ENCODE measurements at regions not wholly inside any gene's neighbourhood (a gene's known extent, or its start where the extent isn't known, plus 50 kb on each side); places are given as distances from the start of the nearest gene placed in this dataset.

DNA sequence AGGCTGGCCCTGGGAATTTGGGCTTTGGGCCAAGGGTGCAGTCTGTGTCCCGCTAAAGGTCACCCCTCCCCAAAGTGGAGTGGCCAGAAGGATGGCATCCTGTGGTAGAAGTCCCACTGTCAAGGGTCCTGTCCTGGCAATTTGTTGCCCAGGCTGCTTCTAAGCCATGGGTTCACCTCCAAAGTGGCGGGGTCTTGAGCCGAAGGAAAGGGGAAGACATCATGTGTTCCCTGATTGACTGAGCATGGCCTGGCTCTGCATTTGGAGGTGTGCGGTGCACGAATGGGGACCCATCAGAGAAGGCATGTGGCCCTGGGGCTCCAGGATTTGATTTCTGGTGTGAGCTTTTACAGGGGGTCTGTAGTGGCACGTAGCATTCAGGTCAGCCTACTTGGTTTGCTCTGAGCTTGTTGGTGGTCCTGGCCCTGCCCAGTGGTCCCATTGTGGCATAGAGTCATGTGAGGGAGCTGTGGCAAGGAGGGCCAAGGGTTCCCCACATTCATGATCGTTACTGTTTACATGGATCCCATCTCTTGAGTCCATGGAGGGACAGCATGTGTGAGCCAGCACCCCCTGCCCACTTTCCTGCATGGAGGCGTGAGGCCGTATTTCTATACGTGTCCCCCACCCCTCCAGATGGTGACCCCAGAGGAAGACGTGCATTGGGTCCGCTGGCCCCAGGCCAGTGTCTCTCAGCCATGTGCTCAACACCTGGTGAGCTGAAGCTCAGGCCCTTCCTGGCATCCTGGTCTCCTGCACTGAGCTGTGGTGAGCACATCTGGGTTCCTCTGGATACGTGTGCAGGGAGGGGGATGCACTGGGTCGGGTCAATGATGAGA is 225.1 kb downstream of the SNRPN start:
- Histone ChIP-seq H3K9me3 (peaks cover 0 to 4% of the 10 kb centered on the region in 2 donors), H3K4me3 (no peak overlapping the region), H3K27me3 (no peaks in the 10 kb centered on the region), H3K36me3 (no peaks in the 10 kb centered on the region), H3K27ac (no peak overlapping the region), H3K4me1 (ENCODE audit: insufficient read depth) (no peaks in the 10 kb centered on the region)
- 78 to 89% (median 87%) methylated on average over 14 of the region's 14 CpGs for WGBS, 3 donors
- intact Hi-C loops (cut with DNase I), result no loop called here
- peak in 3 of 5 donors; percentile 7 for DNase-seq
- no peak for TF ChIP-seq EP300 (IDR thresholded peaks at IDR 0.05)
- TF ChIP-seq, protein P1, sequence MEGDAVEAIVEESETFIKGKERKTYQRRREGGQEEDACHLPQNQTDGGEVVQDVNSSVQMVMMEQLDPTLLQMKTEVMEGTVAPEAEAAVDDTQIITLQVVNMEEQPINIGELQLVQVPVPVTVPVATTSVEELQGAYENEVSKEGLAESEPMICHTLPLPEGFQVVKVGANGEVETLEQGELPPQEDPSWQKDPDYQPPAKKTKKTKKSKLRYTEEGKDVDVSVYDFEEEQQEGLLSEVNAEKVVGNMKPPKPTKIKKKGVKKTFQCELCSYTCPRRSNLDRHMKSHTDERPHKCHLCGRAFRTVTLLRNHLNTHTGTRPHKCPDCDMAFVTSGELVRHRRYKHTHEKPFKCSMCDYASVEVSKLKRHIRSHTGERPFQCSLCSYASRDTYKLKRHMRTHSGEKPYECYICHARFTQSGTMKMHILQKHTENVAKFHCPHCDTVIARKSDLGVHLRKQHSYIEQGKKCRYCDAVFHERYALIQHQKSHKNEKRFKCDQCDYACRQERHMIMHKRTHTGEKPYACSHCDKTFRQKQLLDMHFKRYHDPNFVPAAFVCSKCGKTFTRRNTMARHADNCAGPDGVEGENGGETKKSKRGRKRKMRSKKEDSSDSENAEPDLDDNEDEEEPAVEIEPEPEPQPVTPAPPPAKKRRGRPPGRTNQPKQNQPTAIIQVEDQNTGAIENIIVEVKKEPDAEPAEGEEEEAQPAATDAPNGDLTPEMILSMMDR (IDR thresholded peaks at IDR 0.05), result no peak
- TF ChIP-seq POLR2A (IDR thresholded peaks at IDR 0.05), result no peak

DNA sequence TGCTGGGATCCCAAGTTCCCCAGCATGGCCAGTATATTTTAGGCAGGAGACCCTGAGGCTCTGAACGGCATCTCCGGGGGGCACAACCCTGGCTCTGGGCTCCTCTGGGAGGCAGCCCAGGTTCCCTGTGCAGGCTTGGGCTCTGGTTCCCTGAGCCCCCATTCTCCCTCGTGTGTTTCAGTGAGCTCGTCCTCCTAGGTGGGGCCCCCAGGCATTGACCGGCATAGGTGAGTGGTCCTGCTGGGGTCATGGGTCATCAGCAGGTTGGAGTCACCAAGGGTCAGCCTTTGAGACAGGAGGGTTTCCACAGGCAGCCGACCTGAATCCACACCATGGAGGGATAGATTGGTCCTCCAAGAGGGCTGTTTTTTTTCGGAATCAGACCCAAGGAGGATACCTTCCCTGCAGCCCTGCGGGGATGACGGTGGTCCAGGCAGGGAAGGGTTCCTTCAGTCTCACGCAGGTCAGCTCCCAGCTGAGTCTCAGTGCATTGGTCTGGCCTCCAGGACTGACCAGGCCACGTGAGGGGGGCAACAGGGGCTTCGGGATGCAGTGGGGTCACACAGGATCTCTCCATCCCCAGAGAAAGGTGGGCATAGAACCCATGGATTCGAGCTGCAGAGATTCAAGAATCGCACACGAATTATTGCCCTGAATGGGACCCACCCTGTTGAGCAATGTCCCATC is 226.0 kb downstream of the SNRPN start:
- no peaks in the 10 kb centered on the region for H3K27me3 ChIP-seq
- H3K4me3 ChIP-seq, result no peak overlapping the region
- no peaks in the 10 kb centered on the region for H3K36me3 ChIP-seq
- intact Hi-C loops (cut with DNase I), result no loop called here
- TF ChIP-seq POLR2A (IDR thresholded peaks at IDR 0.05), result no peak
- H3K27ac ChIP-seq, result no peak overlapping the region
- H3K9me3 ChIP-seq, result peaks cover 0 to 4% of the 10 kb centered on the region in 2 donors
- H3K4me1 ChIP-seq (ENCODE audit: insufficient read depth), result no peaks in the 10 kb centered on the region
- 70 to 76% (median 74%) methylated on average over 15 of the region's 15 CpGs for WGBS, 3 donors
- DNase-seq, result peak in 4 of 5 donors; percentile 3 to 7 (median 6)

DNA sequence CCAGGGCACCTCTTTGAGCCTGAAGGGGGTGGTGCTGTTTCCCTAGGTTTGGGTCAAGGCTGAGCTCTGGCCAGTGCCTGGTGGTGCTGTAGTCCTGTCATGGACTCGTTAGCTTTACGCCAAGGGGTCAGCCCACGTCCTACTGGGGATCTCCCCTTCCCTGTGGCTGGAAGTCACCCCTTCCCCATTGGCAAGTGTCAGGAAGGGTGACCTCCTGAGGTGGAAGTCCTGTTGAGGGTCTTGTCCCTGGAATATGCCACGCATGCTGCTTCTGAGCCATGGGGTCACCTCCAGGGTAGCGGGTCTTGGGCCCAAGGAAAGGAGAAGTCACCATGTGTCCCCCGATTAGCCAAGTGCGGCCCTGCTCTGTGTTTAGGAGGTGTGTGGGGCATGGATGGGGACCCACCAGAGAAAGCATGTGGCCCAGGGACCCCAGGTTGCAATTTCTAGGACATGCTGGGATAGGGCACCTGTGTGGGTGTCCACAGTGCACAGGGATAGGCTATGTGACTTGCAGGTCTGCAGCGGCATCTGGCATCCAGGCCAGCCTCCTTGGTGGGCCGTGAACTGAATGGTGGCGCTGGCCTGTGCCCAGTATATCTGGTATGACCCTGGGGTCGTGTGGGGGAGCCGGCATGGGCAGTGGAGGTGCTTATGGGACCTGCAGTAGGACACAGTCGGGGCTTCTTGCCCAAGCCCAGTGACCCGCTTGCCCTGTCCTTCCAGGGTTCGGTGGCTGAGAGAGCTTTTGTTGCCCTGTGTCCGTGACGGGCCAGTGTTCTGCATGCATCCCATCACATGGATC is 226.7 kb downstream of the SNRPN start:
- H3K27me3 ChIP-seq, result no peaks in the 10 kb centered on the region
- intact Hi-C loops (cut with DNase I), result no loop called here
- H3K27ac ChIP-seq, result no peak overlapping the region
- TF ChIP-seq, protein P1 (IDR thresholded peaks at IDR 0.05), result no peak
- TF ChIP-seq POLR2A (IDR thresholded peaks at IDR 0.05) (no peak), EP300 (IDR thresholded peaks at IDR 0.05) (no peak)
- H3K4me1 ChIP-seq (ENCODE audit: insufficient read depth), result no peaks in the 10 kb centered on the region
- peak; percentile 0 to 11 (median 10) for DNase-seq
- no peak overlapping the region for H3K4me3 ChIP-seq
- H3K9me3 ChIP-seq, result peaks cover 0 to 6% of the 10 kb centered on the region in 2 donors
- WGBS, 3 donors, result 80 to 89% (median 84%) methylated on average over 16 to 17 of the region's 17 CpGs
- no peaks in the 10 kb centered on the region for H3K36me3 ChIP-seq

DNA sequence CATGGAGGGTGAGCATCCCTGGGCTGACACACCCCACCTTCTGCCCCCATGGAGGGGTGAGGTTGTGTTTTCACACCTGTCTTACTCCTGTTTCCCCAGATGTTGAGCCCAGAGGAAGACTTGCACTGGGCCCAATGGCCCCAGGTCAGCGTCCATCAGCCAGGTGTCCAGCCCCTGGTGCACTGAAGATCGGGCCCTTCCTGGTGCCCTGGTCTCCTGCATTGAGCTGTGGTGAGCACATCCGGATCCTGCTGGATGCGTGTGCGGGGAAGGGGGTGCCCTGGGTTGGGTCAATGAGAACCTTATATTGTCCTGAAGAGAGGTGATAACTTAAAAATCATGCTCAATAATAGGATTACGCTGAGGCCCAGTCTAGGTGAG is 227.3 kb downstream of the SNRPN start:
- no peaks in the 10 kb centered on the region for H3K36me3 ChIP-seq
- H3K27ac ChIP-seq, result no peak overlapping the region
- TF ChIP-seq EP300 (IDR thresholded peaks at IDR 0.05) (no peak), POLR2A (IDR thresholded peaks at IDR 0.05) (no peak)
- TF ChIP-seq, protein P1 (IDR thresholded peaks at IDR 0.05), result no peak
- no peak overlapping the region for H3K4me3 ChIP-seq
- intact Hi-C loops (cut with DNase I), result no loop called here
- no peaks in the 10 kb centered on the region for H3K27me3 ChIP-seq
- peak in 1 of 5 donors; percentile 1 for DNase-seq
- H3K9me3 ChIP-seq, result peaks cover 0 to 12% of the 10 kb centered on the region in 2 donors
- 90 to 93% (median 91%) methylated on average over 6 of the region's 6 CpGs for WGBS, 3 donors
- no peaks in the 10 kb centered on the region for H3K4me1 ChIP-seq (ENCODE audit: insufficient read depth)

Data from ovary (tissue), 7 donors.